HG02642 (cell line): ENCODE measurements at regions not wholly inside any gene's neighbourhood (a gene's known extent, or its start where the extent isn't known, plus 50 kb on each side); places are given as distances from the start of the nearest gene placed in this dataset.

Source experiments
- ATAC-seq: cut with Tn5 transposase; IDR thresholded peaks from one replicate; pipeline ENCODE4 v1.9.1; 2021; ENCODE audit warnings: mild to moderate bottlenecking; ENCODE audit not compliant: unreplicated experiment, poor library complexity

- no peak for ATAC-seq
Measured at GRCh38 chr16:6068063-6068462, 970.5 kb upstream of the EEF2KMT start.

GRCh38 chr16:6066652-6067051 lies 969.1 kb upstream of the EEF2KMT start:
- no peak for ATAC-seq

- ATAC-seq, result no peak
Measured at GRCh38 chr16:6063526-6063925, 965.9 kb upstream of the EEF2KMT start.

- ATAC-seq, result no peak
Measured at GRCh38 chr16:6059671-6060070, 962.1 kb upstream of the EEF2KMT start.

GRCh38 chr16:6057821-6058220 lies 960.2 kb upstream of the EEF2KMT start:
- ATAC-seq, result no peak

GRCh38 chr16:6048017-6048416 lies 950.4 kb upstream of the EEF2KMT start:
- no peak for ATAC-seq

- no peak for ATAC-seq
Measured at GRCh38 chr16:6047325-6047724, 949.7 kb upstream of the EEF2KMT start.

- ATAC-seq, result no peak
Measured at GRCh38 chr16:6038941-6039645, 941.5 kb upstream of the EEF2KMT start.

- ATAC-seq, result no peak
Measured at GRCh38 chr16:6035161-6035560, 937.6 kb upstream of the EEF2KMT start.

- no peak for ATAC-seq
Measured at GRCh38 chr16:6034511-6034910, 936.9 kb upstream of the EEF2KMT start.

- ATAC-seq, result no peak
Measured at GRCh38 chr16:6032438-6032837, 934.8 kb upstream of the EEF2KMT start.

GRCh38 chr16:6031567-6031966 lies 934.0 kb upstream of the EEF2KMT start:
- ATAC-seq, result no peak

- no peak for ATAC-seq
Measured at GRCh38 chr16:6031102-6031501, 933.5 kb upstream of the EEF2KMT start.

GRCh38 chr16:6027733-6028132 lies 930.1 kb upstream of the EEF2KMT start:
- no peak for ATAC-seq

GRCh38 chr16:6023449-6023848 lies 925.9 kb upstream of the EEF2KMT start:
- no peak for ATAC-seq

- no peak for ATAC-seq
Measured at GRCh38 chr16:6021276-6021943, 923.8 kb upstream of the EEF2KMT start.

- no peak for ATAC-seq
Measured at GRCh38 chr16:6020162-6020985, 922.8 kb upstream of the EEF2KMT start.

- no peak for ATAC-seq
Measured at GRCh38 chr16:6019490-6019991, 921.9 kb upstream of the EEF2KMT start.

- ATAC-seq, result no peak
Measured at GRCh38 chr16:6018848-6019489, 921.4 kb upstream of the EEF2KMT start.

- ATAC-seq, result no peak
Measured at GRCh38 chr16:6016530-6017184, 919.1 kb upstream of the EEF2KMT start.
